IPS DF 4.7 (cell line): ENCODE measurements at regions not wholly inside any gene's neighbourhood (a gene's known extent, or its start where the extent isn't known, plus 50 kb on each side); places are given as distances from the start of the nearest gene placed in this dataset.
"Not testable (repeated sequence)": the region's sequence is repeated elsewhere in the genome, so short reads cannot be mapped to it uniquely, and the experiment has no call there.

Experiments used
- DNase-seq: peaks from one replicate; pipeline ENCODE4 v3.0.0-alpha.2; 2013; ENCODE audit warnings: low spot score; ENCODE audit errors: extremely low read depth

GRCh38 chr5:44942524-44943001 is 133.8 kb downstream of the MRPS30 start:
- DNase-seq: no peak

DNA sequence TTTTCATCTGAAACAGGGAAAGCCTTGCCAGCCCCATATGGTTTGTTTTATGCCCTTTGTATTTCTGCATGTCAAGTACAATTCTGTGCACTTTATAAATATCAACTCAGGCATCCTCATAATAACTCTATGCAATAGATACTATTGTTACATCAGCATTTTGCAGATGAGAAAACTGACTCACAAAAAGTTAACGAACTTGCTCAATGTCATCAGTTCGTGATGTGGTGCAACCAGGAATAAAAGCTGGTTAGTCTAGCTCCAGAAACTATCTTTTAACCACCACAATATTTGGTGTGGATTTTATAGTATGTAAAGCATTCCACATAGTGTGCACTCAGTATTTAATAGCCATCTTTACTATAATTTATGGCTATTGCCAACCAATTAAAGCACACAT is 134.9 kb downstream of the MRPS30 start:
- no peak for DNase-seq

DNA sequence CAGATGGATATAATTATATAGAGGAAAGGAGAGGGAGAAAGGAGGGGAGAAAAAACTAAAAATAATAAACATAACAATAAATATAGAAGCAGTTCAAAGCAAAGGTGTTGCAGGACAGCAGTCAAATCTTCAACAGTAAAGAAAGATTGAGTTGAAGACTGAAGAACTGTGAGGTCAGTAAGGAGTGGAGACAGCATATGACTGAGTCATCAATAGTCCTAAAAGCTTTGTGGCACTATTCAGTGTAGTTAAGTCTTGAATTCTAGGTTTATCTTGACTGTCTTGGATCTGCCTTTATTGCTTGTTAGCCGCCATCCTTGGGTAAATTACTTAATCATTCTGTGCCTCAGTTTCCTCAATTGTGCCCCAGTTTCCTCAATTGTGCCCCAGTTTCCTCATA is 137.0 kb downstream of the MRPS30 start:
- no peak for DNase-seq

- DNase-seq: no peak
Measured at GRCh38 chr5:44949687-44950086, 140.9 kb downstream of the MRPS30 start.

- no peak for DNase-seq
Measured at GRCh38 chr5:44951371-44951770, 142.6 kb downstream of the MRPS30 start.

- DNase-seq: peak; percentile 19
Measured at GRCh38 chr5:44952376-44952775, 143.6 kb downstream of the MRPS30 start.

- no peak for DNase-seq
Measured at GRCh38 chr5:44953078-44953477, 144.3 kb downstream of the MRPS30 start.

DNA sequence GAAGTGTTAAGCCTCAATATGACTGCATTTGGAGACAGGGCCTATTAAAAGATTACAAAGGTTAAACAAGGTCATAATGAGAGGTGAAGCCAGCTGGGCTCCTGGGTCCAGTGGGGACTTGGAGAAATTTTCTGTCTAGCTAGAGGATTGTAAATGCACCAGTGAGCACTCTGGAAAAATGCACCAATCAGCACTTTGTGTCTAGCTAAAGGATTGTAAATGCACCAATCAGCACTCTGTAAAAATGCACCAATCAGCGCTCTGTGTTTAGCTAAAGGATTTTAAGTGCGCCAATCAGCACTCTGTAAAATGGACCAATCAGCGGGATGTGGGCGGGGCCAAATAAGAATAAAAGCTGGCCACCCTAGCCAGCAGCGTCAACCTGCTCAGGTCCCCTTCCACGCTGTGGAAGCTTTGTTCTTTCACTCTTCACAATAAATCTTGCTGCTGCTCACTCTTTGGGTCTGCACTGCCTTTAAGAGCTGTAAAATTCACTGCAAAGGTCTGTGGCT is 150.3 kb downstream of the MRPS30 start:
- DNase-seq: not testable (repeated sequence)

GRCh38 chr5:44969825-44970224 is 161.1 kb downstream of the MRPS30 start:
- DNase-seq: no peak

DNA sequence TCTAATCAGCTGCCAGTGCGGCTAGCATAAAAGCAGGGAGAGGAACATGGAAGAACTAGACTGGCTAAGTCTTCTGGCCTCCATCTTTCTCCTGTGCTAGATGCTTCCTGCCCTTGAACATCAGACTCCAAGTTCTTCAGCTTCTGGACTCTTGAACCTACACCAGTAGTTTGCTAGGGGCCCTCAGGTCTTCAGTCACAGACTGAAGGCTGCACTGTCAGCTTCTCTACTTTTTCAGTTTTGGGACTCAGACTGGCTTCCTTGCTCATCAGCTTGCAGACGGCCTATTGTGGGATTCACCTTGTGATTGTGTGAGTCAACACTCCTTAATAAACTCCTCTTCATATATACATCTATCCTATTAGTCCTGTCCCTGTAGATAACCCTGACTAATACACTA is 162.2 kb downstream of the MRPS30 start:
- DNase-seq: not testable (repeated sequence)

DNA sequence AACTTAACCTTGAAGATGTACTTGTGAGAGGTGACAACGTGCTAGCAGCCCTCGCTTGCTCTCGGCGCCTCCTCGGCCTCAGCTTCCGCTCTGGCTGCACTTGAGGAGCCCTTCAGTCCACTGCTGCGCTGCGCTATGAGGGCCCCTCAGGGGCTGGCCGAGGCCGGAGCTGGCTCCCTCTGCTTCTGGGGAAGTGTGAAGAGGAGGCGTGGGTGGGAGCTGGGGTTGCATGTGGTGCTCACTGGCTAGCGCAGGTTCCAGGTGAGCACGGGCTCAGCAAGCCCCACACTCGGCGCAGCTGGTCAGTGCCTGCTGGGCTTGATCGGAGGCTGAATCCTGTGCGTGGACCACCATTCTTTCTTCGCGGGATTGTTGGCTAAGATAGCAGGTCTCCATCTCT is 166.1 kb downstream of the MRPS30 start:
- no peak for DNase-seq

- DNase-seq: no peak
Measured at GRCh38 chr5:44981708-44982107, 173.0 kb downstream of the MRPS30 start.

GRCh38 chr5:44983006-44983405 is 174.3 kb downstream of the MRPS30 start:
- DNase-seq: no peak

- DNase-seq: no peak
Measured at GRCh38 chr5:44987026-44987425, 178.3 kb downstream of the MRPS30 start.

- DNase-seq: no peak
Measured at GRCh38 chr5:44991693-44992092, 182.9 kb downstream of the MRPS30 start.

DNA sequence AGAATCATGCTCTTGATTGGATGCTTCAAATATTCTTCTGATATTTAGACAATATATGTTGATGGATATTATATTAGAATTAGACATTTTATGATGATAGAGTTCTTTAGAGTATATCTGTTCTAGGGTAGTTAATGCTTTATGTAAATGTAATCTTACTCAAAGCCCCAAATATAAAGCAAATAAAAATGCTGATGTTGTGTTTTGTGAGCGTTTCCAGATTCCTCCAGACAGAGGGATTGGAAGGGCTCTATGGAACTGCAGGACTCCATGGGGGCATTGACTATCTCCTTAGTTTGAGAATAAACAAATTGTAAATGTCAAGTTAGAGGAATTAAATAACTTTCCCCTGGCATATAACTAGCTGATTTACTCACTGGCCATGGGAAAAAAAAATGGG is 184.5 kb downstream of the MRPS30 start:
- no peak for DNase-seq

DNA sequence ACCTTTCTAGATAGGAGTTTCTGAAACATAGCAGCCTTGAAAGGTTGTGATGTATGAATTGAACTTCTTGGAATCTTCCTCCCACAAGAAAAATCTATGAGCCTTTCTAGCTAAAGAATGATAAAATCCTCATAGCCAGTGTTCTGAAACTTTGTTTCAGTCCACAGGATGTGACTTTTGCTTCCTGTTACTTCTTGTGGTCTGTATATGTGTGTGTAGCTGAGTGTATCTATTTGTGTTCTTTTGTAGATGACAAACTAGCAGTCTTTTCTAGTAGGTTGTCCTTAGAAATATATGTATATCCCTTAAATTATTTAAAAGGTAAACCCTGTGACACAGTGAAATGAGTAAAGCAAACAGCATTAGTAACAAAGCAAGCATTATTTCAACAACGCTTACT is 188.8 kb downstream of the MRPS30 start:
- no peak for DNase-seq

DNA sequence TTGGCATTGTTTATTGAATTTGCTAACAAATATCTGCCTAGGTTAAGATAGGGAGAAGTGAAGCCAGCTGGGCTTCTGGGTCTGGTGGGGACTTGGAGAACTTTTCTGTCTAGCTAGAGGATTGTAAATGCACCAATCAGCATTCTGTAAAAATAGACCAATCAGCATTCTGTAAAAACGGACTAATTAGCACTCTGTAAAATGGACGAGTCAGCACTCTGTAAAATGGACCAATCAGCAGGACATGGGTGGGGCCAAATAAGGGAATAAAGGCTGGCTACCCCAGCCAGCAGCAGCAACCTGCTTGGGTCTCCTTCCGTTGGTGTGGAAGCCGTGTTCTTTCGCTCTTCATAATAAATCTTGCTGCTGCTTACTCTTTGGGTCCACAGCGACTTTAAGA is 198.4 kb downstream of the MRPS30 start:
- not testable (repeated sequence) for DNase-seq

DNA sequence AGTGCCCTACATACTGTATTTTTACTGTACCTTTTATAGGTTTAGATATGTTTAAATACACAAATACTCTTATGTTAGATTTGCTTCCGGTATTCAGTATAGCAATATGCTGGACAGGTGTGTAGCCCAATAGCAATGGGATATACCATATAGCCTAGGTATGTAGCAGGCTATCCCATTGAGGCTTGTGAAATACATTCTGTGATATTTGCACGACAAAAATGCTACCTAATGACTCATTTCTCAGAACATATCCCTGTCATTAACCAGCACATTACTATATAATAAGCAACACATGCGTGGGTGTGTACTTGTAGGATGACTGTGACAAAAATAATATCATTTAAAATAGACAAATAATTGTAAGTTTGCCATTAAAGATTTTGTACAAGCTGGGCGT is 208.8 kb downstream of the MRPS30 start:
- no peak for DNase-seq

GRCh38 chr5:45029553-45029952 is 220.8 kb downstream of the MRPS30 start:
- DNase-seq: no peak

- no peak for DNase-seq
Measured at GRCh38 chr5:45035991-45036390, 227.2 kb downstream of the MRPS30 start.

- DNase-seq: no peak
Measured at GRCh38 chr5:45037927-45038326, 229.2 kb downstream of the MRPS30 start.

DNA sequence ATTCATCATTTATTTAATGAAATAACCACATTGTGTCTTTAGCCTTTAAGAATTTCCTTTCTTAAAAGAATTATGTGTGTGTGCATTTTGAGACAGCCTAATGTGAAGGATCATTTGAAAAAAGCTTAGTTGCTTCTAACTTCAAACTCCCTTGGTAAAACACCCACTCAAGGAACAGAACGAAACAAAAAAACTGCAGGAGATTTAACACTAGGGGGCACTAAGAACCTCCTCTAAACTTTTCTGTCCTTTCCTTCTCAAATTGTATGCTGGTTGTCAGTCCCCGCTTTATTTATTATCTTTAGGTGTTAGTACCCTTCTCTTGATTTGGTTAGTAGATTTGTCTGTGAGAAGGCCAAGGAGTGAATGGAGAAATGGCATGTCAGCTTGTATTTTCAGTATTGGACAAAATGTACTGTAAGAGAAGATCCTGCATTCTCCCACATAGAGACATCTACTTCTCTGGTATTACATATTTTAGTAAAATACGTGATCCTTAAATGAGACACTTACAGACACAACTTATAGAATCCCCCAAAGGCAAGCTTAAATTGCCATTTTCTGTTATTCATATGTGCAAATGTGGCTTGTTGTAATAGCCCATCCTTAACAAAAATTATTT is 229.7 kb downstream of the MRPS30 start:
- DNase-seq: no peak

GRCh38 chr5:45042283-45042682 is 233.5 kb downstream of the MRPS30 start:
- DNase-seq: no peak
